B cell (primary cell): ENCODE measurements at regions not wholly inside any gene's neighbourhood (a gene's known extent, or its start where the extent isn't known, plus 50 kb on each side); places are given as distances from the start of the nearest gene placed in this dataset.
A peak's percentile ranks its signal among the peaks of the same experiment; 100 is the strongest.

Experiments used
- ATAC-seq: fragments of 200-7000 bp; cut with Tn5 transposase; one replicate; pipeline ENCODE4 v1.10.0; 2021; ENCODE audit warnings: low read depth, mild to moderate bottlenecking, moderate number of reproducible peaks, moderate library complexity
- CTCF ChIA-PET: fragments of 350-600 bp; sonication (Branson Sonifier 250); formaldehyde crosslinking; loops from one replicate; lab custom pipeline; 2021; ENCODE audit warnings: antibody characterized with exemption, inconsistent platforms; lab: Charles Lee
- POLR2A ChIA-PET: fragments of 350-600 bp; sonication (Branson Sonifier 250); formaldehyde crosslinking; loops from one replicate; lab custom pipeline; 2021; ENCODE audit warnings: antibody characterized with exemption; lab: Charles Lee
- DNase-seq: peaks from one replicate; pipeline ENCODE4 v3.0.0; 2013
- H2AFZ ChIP-seq: 2 replicates; pipeline ENCODE4 v1.6.1; 2012; ENCODE audit warnings: mild to moderate bottlenecking, low read depth, low read length; ENCODE audit not compliant: insufficient read depth, poor library complexity, severe bottlenecking
- H3K27ac ChIP-seq, 2 donors: 1 replicate in 1 of 2; 2 replicates in 1 of 2; pipeline ENCODE4 v1.5.1; 2012 to 2013; ENCODE audit warnings: low read length in 2 of 2, mild to moderate bottlenecking in 2 of 2, moderate library complexity in 1 of 2
- H3K27me3 ChIP-seq, 4 experiments: fragments of 200-600 bp in 1 of 4; sonication (generic) in 1 of 4; replicated peaks in 1 of 4; 1 replicate in 2 of 4; 2 replicates in 2 of 4; pipeline versions ENCODE4 v1.6.1 to v1.7.0; 2013 to 2016; ENCODE audit warnings: low read length in 3 of 4, mild to moderate bottlenecking in 2 of 4, mixed read lengths in 1 of 4, moderate library complexity in 1 of 4; ENCODE audit not compliant: insufficient read depth in 4 of 4, control insufficient read depth in 3 of 4; ENCODE audit errors: control extremely low read depth in 1 of 4
- H3K36me3 ChIP-seq, 2 experiments: replicated peaks in 1 of 2; 1 replicate in 1 of 2; 2 replicates in 1 of 2; pipeline versions ENCODE4 v1.6.1 to v1.7.1; 2013; ENCODE audit warnings: low read length in 1 of 2; ENCODE audit not compliant: insufficient read depth in 2 of 2, control insufficient read depth in 1 of 2; ENCODE audit errors: control extremely low read depth in 1 of 2, extremely low read depth in 1 of 2
- H3K4me1 ChIP-seq, 2 donors: fragments of 200-600 bp in 1 of 2; sonication (generic) in 1 of 2; 1 replicate in 1 of 2; 2 replicates in 1 of 2; pipeline versions ENCODE4 v1.5.1 to v1.6.1; 2013 to 2017; ENCODE audit warnings: low read length in 2 of 2; ENCODE audit not compliant: control insufficient read depth in 2 of 2, insufficient read depth in 2 of 2
- H3K4me2 ChIP-seq: replicated peaks from 2 replicates; pipeline ENCODE3; 2012; ENCODE audit warnings: mild to moderate bottlenecking, low read depth, low read length; ENCODE audit not compliant: poor library complexity, severe bottlenecking
- H3K4me3 ChIP-seq, 5 experiments: fragments of 200-600 bp in 1 of 5; sonication (generic) in 1 of 5; 1 replicate in 3 of 5; 2 replicates in 2 of 5; pipeline versions ENCODE4 v1.5.1 to v1.7.0; 2011 to 2016; ENCODE audit warnings: low read length in 4 of 5, mild to moderate bottlenecking in 4 of 5, low read depth in 2 of 5, control low read depth in 1 of 5, moderate library complexity in 1 of 5; ENCODE audit not compliant: insufficient read depth in 1 of 5; ENCODE audit errors: control extremely low read depth in 1 of 5, extremely low read depth in 1 of 5
- H3K79me2 ChIP-seq: fragments of 200-600 bp; sonication (generic); one replicate; pipeline ENCODE4 v1.6.0; 2016; ENCODE audit warnings: low read length; ENCODE audit not compliant: control insufficient read depth, insufficient read depth
- H3K9ac ChIP-seq: fragments of 200-600 bp; sonication (generic); 2 replicates; pipeline ENCODE4 v1.6.1; 2017; ENCODE audit warnings: mild to moderate bottlenecking, low read length, moderate library complexity
- H3K9me3 ChIP-seq, 3 donors: one replicate each; pipeline versions ENCODE4 v1.6.1 to v1.7.1; 2013; ENCODE audit warnings: low read length in 2 of 3; ENCODE audit not compliant: control insufficient read depth in 2 of 3, insufficient read depth in 1 of 3; ENCODE audit errors: control extremely low read depth in 1 of 3
- H4K20me1 ChIP-seq: 2 replicates; pipeline ENCODE4 v1.6.0; 2012; ENCODE audit warnings: mild to moderate bottlenecking, low read length; ENCODE audit not compliant: insufficient read depth, control insufficient read depth, poor library complexity, severe bottlenecking
- H3K27ac Mint-ChIP-seq: one replicate; pipeline ENCODE4 v1.8.0; 2021; ENCODE audit warnings: mixed read lengths
- H3K27me3 Mint-ChIP-seq: one replicate; pipeline ENCODE4 v1.8.0; 2021; ENCODE audit warnings: mixed read lengths
- H3K4me1 Mint-ChIP-seq: one replicate; pipeline ENCODE4 v1.8.0; 2021; ENCODE audit warnings: mixed read lengths
- H3K4me3 Mint-ChIP-seq: one replicate; pipeline ENCODE4 v1.8.0; 2021; ENCODE audit warnings: mixed read lengths
- H3K9me3 Mint-ChIP-seq: one replicate; pipeline ENCODE4 v1.8.0; 2022; ENCODE audit warnings: mixed read lengths; ENCODE audit not compliant: insufficient read depth
- CTCF ChIP-seq: fragments of 200-600 bp; IDR thresholded peaks from one replicate; pipeline ENCODE4 v1.8.0; 2022; ENCODE audit warnings: antibody characterized with exemption, mild to moderate bottlenecking
- EZH2 ChIP-seq: IDR thresholded peaks from 2 replicates; pipeline ENCODE4 v1.6.1; 2012; ENCODE audit warnings: borderline replicate concordance, low read depth, mild to moderate bottlenecking, moderate library complexity, low read length; ENCODE audit not compliant: insufficient read depth, poor library complexity, severe bottlenecking
- WGBS: methylation state at CpG from one replicate; pipeline ENCODE4 v1.1.5; 2013; ENCODE audit warnings: missing lambda C conversion rate; ENCODE audit not compliant: insufficient coverage; 5-methylcytosine and 5-hydroxymethylcytosine counted together
- intact Hi-C: fragments of 100-400 bp; cut with micrococcal nuclease; formaldehyde crosslinking; loops from one replicate; pipeline ENCODE4 v1.10.0; 2022

GRCh38 chr7:148484486-148484885, 106.1 kb upstream of the C7orf33 start:
- Histone ChIP-seq H3K27ac (no peak overlapping the region), H3K9ac (no peak overlapping the region), H3K4me3 (no peak overlapping the region), H3K4me1 (peaks cover 0 to 11% of the 10 kb centered on the region in 2 donors), H4K20me1 (no peaks in the 10 kb centered on the region), H3K27me3 (peaks cover 0 to 4% (median 0%) of the 10 kb centered on the region in 4 experiments), H3K4me2 (no peak overlapping the region), H3K79me2 (no peaks in the 10 kb centered on the region), H3K9me3 (no peaks in the 10 kb centered on the region), H2AFZ (no peak overlapping the region), H3K36me3 (no peaks in the 10 kb centered on the region)
- Mint-ChIP-seq H3K9me3 (no peaks in the 10 kb centered on the region), H3K4me1 (peaks cover 22% of the 10 kb centered on the region), H3K27ac (no peak overlapping the region), H3K27me3 (peaks cover 3% of the 10 kb centered on the region), H3K4me3 (no peak overlapping the region)
- TF ChIP-seq CTCF (no peak), EZH2 (no peak)
- WGBS: 93% methylated on average over 3 of the region's 3 CpGs
- intact Hi-C loops: no loop called here
- no peak for DNase-seq
- ChIA-PET POLR2A (no interaction called here), CTCF (interaction anchor here (6.4 kb wide), 1 partner anchor 220 kb away, joined by 105 read pairs; no protein-coding TSS in a partner anchor)
- ATAC-seq: no peak

- peaks cover 18% of the 10 kb centered on the region for H3K4me1 Mint-ChIP-seq
- H3K4me1 ChIP-seq: peaks cover 0 to 5% of the 10 kb centered on the region in 2 donors
Observed at GRCh38 chr7:148485618-148486017, 104.9 kb upstream of the C7orf33 start.

More at GRCh38 chr7:148485618-148486017, 104.9 kb upstream of the C7orf33 start:
- DNase-seq: peak; percentile 18
- Histone ChIP-seq H2AFZ (no peak overlapping the region), H3K79me2 (no peaks in the 10 kb centered on the region), H3K27me3 (peaks cover 0 to 4% (median 0%) of the 10 kb centered on the region in 4 experiments), H3K4me3 (no peak overlapping the region), H3K9me3 (no peaks in the 10 kb centered on the region), H4K20me1 (no peaks in the 10 kb centered on the region), H3K36me3 (no peaks in the 10 kb centered on the region), H3K9ac (no peak overlapping the region), H3K4me2 (no peak overlapping the region), H3K27ac (no peak overlapping the region)
- H3K4me3 Mint-ChIP-seq: no peak overlapping the region
- H3K9me3 Mint-ChIP-seq: no peaks in the 10 kb centered on the region
- intact Hi-C loops: no loop called here
- no peak for TF ChIP-seq CTCF
- no peak for TF ChIP-seq EZH2
- peaks cover 6% of the 10 kb centered on the region for H3K27me3 Mint-ChIP-seq
- no peak overlapping the region for H3K27ac Mint-ChIP-seq
- ChIA-PET CTCF (interaction anchor here (1.0 to 3.2 kb wide), 7 partner anchors 14 to 230 kb away, joined by 3 to 41 read pairs (median 4); no protein-coding TSS in a partner anchor), POLR2A (no interaction called here)
- 96% methylated on average over 2 of the region's 3 CpGs for WGBS
- ATAC-seq: no peak
